ENCODE measurements at regions not wholly inside any gene's neighbourhood (a gene's known extent, or its start where the extent isn't known, plus 50 kb on each side); places are given as distances from the start of the nearest gene placed in this dataset.

- no peak for TF ChIP-seq CTCF (IDR thresholded peaks at IDR 0.05)
Measured at GRCh38 chr7:125459038-125459437, 529.4 kb upstream of the POT1 start.

GRCh38 chr7:125450749-125451148, 521.1 kb upstream of the POT1 start:
- no peak for TF ChIP-seq CTCF (IDR thresholded peaks at IDR 0.05)

GRCh38 chr7:125445836-125446235, 516.2 kb upstream of the POT1 start:
- TF ChIP-seq CTCF (IDR thresholded peaks at IDR 0.05): no peak

- TF ChIP-seq CTCF (IDR thresholded peaks at IDR 0.05): no peak
Measured at GRCh38 chr7:125444864-125445263, 515.2 kb upstream of the POT1 start.

- no peak for TF ChIP-seq CTCF (IDR thresholded peaks at IDR 0.05)
Measured at GRCh38 chr7:125436220-125436619, 506.6 kb upstream of the POT1 start.

GRCh38 chr7:125431349-125431748, 501.7 kb upstream of the POT1 start:
- no peak for TF ChIP-seq CTCF (IDR thresholded peaks at IDR 0.05)

GRCh38 chr7:125430013-125430412, 500.4 kb upstream of the POT1 start:
- no peak for TF ChIP-seq CTCF (IDR thresholded peaks at IDR 0.05)

- no peak for TF ChIP-seq CTCF (IDR thresholded peaks at IDR 0.05)
Measured at GRCh38 chr7:125427676-125428075, 498.1 kb upstream of the POT1 start.
